GM12875 (cell line): ENCODE measurements at regions not wholly inside any gene's neighbourhood (a gene's known extent, or its start where the extent isn't known, plus 50 kb on each side); places are given as distances from the start of the nearest gene placed in this dataset.
"Not testable (repeated sequence)": the region's sequence is repeated elsewhere in the genome, so short reads cannot be mapped to it uniquely, and the experiment has no call there.

Experiments
- H3K4me3 ChIP-seq: one replicate; pipeline ENCODE4 v1.5.1; 2011; ENCODE audit warnings: low read depth, low read length, control low read depth
- TF ChIP-seq, protein P1 (sequence below): IDR thresholded peaks from 2 replicates; pipeline ENCODE4 v1.5.1; 2011; ENCODE audit warnings: low read depth, mild to moderate bottlenecking, control low read depth, inconsistent platforms, low read length, moderate library complexity, borderline replicate concordance; ENCODE audit not compliant: insufficient read depth

DNA sequence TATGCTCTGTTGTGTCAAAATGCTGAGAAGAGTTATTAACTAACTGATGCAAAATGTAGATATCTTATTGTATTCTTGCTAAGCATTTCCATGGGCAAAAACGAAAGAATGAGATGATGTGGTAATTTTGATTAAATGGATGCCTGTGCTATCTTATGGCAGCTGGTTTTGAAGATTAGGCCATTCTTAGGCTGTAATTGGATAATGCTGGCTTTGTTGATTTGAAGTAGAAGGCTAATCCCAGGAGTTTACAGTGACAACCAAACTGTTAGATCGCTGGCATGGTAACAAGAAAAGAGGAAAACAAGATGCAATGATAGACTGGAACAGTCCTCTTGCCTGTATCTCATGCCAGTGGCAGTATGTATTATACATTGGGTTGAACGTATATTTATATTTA lies 74.1 kb upstream of the WDR44 start:
- no peak overlapping the region for H3K4me3 ChIP-seq
- TF ChIP-seq, protein P1, sequence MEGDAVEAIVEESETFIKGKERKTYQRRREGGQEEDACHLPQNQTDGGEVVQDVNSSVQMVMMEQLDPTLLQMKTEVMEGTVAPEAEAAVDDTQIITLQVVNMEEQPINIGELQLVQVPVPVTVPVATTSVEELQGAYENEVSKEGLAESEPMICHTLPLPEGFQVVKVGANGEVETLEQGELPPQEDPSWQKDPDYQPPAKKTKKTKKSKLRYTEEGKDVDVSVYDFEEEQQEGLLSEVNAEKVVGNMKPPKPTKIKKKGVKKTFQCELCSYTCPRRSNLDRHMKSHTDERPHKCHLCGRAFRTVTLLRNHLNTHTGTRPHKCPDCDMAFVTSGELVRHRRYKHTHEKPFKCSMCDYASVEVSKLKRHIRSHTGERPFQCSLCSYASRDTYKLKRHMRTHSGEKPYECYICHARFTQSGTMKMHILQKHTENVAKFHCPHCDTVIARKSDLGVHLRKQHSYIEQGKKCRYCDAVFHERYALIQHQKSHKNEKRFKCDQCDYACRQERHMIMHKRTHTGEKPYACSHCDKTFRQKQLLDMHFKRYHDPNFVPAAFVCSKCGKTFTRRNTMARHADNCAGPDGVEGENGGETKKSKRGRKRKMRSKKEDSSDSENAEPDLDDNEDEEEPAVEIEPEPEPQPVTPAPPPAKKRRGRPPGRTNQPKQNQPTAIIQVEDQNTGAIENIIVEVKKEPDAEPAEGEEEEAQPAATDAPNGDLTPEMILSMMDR: no peak

DNA sequence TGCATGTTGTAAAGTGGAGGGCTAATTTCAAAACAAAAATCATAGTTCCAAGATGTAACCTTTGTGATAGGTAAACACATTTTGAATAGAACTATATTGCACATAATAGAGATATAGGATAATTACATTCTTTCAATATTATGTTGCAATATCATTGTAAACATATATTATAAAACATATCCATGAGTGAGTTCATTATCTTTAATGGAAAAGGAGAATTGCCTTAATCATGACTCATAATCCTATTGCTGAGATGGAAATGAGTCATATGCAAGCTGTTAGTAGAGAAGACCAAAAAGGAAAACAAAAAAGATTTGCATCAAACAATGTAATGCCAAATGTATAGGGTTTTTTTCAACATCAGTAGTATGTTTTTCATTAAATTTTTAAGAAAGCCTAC lies 73.7 kb upstream of the WDR44 start:
- no peak overlapping the region for H3K4me3 ChIP-seq
- TF ChIP-seq, protein P1: no peak

DNA sequence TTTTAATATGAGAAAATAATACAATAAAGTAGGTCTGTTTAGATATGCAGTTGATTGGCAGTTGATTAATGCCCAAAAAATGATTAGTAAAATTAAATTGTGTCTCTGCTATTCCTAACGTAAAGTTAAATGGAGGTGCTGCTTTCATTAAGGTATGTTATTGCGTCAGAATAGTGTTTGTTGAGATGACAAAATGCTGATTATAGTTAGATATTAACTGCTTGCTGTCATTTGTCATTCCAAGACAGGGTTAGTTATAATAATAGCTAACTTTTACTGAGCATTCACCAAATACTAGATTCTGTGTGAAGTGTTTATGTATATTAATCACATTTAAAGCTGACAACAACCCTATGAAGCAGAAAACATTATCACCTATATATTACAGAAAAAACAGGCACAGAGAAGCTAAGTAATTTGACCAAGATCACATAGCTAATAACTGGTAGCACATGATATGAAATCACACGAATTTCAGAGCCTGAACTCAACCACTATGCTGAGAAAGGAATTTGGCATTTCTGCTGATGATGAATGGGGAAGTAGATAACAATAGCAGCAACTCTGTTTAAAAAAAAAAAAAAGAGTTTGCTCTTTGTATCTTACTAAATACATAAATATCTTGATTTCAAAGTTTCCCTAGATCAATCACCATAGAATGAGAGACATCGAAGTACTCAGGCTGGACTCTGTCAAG lies 59.7 kb upstream of the WDR44 start:
- no peak overlapping the region for H3K4me3 ChIP-seq
- TF ChIP-seq, protein P1: no peak

DNA sequence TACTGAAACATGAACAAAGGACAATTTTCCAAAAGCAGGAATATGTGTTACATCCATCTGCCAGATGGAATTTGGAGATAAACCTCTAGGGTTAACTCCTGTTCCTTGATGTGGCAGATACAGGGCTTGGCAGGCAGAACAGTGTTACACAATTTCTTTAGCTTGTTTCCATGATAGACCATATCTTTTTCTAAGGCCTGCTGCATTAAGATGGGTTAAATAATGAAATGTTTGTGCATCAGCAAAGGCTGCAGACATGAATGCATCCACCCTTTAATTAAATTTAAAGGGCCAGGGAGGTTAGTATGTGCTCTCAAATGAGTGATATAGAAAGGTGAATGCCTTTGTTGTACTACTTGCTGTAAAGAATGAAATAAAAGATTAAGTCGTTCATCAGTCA lies 50.1 kb upstream of the WDR44 start:
- not testable (repeated sequence) for H3K4me3 ChIP-seq
